ENCODE measurements at regions not wholly inside any gene's neighbourhood (a gene's known extent, or its start where the extent isn't known, plus 50 kb on each side); places are given as distances from the start of the nearest gene placed in this dataset.

DNA sequence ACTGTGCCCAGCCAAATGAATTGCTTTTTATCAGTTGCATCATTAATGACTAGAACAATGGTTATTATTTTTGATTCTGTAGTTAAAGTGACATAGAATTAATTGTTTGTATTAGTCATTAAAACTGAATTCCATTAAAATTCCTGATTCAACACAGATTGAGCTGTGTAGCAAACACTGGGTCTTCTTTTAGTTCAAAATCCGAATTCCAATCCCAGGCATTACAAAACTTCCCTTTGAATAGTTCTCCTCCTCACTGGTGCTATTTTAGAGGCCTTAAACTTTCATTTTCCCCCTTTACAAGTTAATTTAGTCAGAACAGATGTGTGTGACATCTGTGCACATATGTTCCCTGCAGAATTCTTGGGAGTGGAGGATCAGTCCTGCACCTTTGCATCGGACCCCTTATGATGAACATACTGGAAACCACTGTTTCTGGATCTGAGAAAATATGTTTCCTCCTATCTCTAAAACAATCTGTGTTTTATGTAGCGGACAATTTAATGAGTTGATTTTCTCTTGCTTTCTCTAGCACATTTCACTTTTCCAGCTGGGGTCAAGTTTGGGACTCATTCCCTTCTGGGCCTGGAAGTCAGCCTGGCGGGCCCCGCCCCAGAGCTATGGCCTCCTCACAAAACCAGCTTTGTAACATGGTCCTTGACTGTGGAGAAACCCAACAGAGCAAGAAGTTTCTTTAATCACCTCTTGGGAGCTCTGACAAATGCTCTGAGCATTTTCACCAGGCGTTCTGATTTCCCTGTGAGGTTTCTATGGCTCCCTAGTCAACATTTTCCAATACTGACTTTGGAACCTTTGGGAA lies 87.9 kb upstream of the MAMDC2 start:
- H3K27ac ChIP-seq: no peak overlapping the region
- H3K27me3 ChIP-seq: 0 out of 2 replicates have a peak, but pooled peaks cover 2% of the 10 kb centered on the region
- no peaks in the 10 kb centered on the region for H3K36me3 ChIP-seq
- no peak overlapping the region for H3K4me3 ChIP-seq
- DNase-seq: no peak
- peaks cover 5% of the 10 kb centered on the region for H3K4me1 ChIP-seq
- no peaks in the 10 kb centered on the region for H3K9me3 ChIP-seq (replicated peaks)

DNA sequence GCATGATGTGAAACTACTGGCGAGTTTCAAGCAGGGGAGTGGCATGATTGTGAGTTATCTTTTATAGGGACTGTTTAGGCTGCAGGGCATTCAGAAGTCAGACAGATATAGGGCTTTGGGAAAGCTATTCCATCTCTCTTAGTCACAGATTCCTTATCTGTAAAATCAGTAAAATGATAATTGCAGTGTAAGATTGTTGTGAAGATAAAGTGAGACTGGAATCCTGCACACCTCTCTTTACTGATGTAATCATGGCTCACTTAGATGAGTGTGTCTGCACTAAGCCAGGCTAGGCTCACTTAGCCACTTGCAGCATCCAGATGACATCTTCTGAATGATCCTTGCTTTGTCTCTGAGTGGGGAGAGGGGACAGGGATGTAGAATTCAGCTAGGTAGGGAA lies 81.8 kb upstream of the MAMDC2 start:
- DNase-seq: no peak

DNA sequence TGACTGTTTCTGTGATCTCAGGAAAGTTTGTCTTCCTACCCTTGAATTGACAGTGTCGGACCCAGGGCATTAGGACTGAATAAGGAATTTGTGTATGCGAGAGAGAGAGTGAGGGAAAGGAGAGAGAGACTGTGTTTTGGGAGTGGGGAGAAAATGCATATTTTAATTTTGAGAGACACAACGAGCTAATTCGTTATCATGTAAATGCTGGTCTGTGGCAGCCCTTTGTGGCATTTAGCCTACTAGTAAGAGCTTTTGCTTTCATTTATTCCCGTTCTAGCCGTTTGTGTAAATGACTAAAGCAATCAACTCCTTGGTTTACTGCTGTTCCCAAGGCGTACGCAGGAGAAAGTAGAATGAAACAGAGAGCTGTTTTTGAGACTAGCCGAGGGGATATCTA lies 79.8 kb upstream of the MAMDC2 start:
- no peak for DNase-seq
- Histone ChIP-seq H3K27me3 (peaks cover 3% of the 10 kb centered on the region; the same call in 1 of the 2 replicates), H3K9me3 (replicated peaks) (no peaks in the 10 kb centered on the region; the same call in 1 of the 2 replicates), H3K4me3 (no peak overlapping the region), H3K4me1 (no peaks in the 10 kb centered on the region), H3K27ac (no peak overlapping the region), H3K36me3 (no peaks in the 10 kb centered on the region)

More for the DNA sequence above, 81.8 kb upstream of the MAMDC2 start:
- peaks cover 3% of the 10 kb centered on the region; the same call in 1 of the 2 replicates for H3K27me3 ChIP-seq
- H3K4me3 ChIP-seq: no peak overlapping the region
- no peaks in the 10 kb centered on the region for H3K36me3 ChIP-seq
- H3K9me3 ChIP-seq (replicated peaks): no peaks in the 10 kb centered on the region; the same call in 1 of the 2 replicates
- no peak overlapping the region for H3K27ac ChIP-seq
- H3K4me1 ChIP-seq: no peaks in the 10 kb centered on the region

DNA sequence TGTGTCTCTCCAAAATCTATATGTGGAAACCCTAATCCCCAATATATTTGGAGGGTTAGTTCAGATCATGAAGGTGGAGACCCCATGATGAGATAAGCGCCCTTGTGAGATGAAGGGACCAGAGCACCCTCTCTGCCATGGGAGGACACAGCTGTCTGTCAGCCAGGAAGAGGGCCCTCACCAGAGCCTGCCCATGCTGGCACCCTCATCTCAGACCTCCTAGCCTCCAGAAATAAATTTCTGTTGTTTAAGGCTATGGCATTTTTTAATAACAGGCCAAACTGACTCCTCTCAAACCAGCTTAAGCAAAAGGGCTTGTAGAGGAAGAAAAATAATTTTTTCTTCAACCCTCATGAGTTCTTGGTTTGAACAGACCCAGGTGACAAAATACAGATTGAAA lies 79.2 kb upstream of the MAMDC2 start:
- Histone ChIP-seq H3K36me3 (no peaks in the 10 kb centered on the region), H3K4me1 (no peaks in the 10 kb centered on the region), H3K27me3 (peaks cover 3% of the 10 kb centered on the region; the same call in 1 of the 2 replicates), H3K27ac (no peak overlapping the region), H3K9me3 (replicated peaks) (no peaks in the 10 kb centered on the region; the same call in 1 of the 2 replicates), H3K4me3 (no peak overlapping the region)
- DNase-seq: no peak

DNA sequence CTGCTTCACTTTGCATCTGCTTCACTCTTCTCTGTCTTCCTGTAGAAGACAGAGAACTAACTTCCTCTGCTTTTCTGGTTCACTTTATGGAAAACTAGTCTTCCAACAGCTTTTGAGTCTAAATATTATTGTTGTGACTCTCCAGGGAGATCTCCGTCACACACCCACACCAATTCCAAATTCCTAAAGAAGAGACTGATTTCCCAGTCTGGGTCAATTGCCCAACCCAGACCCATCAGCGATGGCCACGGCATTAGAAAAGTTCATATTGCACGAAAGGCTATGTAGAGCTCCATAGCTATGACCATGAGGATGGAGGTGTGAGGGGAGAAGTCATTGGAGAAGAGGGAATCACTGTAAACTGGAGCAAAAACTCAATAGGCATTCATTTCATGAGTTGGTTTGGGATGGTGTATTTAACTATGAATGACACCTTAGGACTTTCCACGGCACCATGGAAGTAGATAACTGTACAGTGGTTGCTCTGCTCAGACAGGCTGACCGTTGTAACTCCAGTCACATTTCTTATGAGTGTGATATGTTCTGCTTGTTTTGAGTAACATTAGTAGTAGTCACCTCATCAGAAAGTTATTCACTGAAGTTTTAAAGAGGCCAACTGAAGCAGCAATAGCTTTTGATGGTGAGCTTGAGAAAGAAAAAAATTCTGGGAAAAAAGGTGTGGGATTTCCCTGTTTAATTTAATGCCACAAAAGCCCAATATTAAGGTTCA lies 78.1 kb upstream of the MAMDC2 start:
- Histone ChIP-seq H3K36me3 (no peaks in the 10 kb centered on the region), H3K9me3 (replicated peaks) (no peaks in the 10 kb centered on the region; the same call in 1 of the 2 replicates), H3K4me3 (no peak overlapping the region), H3K27ac (no peak overlapping the region), H3K4me1 (no peaks in the 10 kb centered on the region), H3K27me3 (peaks cover 3% of the 10 kb centered on the region; the same call in 1 of the 2 replicates)
- DNase-seq: no peak

DNA sequence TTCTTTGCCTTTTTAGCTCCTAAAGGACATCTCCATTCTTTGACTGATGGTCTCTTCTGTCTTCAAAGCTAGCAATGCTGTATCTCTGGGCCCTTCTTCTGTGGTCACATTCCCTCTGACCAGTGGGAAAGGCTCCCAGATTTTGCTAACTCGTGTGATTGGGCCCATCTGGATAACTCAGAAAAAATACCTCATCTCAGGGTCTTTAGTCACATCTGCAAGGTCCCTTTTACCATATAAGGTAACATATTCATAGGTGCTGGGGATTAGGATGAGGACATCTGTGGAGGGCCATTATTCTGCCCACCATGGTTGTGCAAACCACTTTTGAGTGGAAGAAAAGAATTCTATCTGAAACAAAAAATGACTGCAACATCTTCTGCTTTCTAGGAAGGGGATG lies 76.3 kb upstream of the MAMDC2 start:
- no peak overlapping the region for H3K27ac ChIP-seq
- H3K36me3 ChIP-seq: no peaks in the 10 kb centered on the region
- H3K4me1 ChIP-seq: no peaks in the 10 kb centered on the region
- H3K4me3 ChIP-seq: no peak overlapping the region
- DNase-seq: no peak
- H3K27me3 ChIP-seq: peaks cover 3% of the 10 kb centered on the region; the same call in 1 of the 2 replicates
- H3K9me3 ChIP-seq (replicated peaks): no peaks in the 10 kb centered on the region; the same call in 1 of the 2 replicates

DNA sequence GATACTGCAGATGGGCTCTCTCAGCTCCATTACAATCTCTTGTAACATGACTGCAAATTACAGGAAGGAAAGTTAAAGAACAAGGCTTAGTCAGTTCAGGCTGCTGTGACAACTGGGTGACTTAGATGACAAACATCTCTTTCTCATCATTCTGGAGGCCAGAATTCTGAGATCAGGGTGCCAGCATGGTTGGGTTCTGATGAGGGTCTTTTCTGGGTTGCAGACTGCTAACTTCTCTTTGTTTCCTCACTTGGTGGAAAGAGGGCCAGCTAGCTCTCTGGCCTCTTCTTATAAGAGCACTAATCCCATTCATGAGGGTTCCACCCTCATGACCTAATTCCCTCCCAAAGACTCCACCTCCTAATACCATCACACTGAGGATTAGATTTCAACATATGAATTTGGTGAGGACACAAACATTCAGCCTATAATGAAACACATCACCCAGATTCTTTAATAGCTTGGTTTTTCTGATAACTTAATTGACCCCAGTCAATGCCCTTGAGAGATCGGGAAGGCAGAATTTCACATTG lies 73.6 kb upstream of the MAMDC2 start:
- peak in 1 of 2 experiments; percentile 24 for DNase-seq
- Histone ChIP-seq H3K4me1 (peaks cover 2% of the 10 kb centered on the region; the same call in 1 of the 2 replicates), H3K27ac (no peak overlapping the region), H3K4me3 (no peak overlapping the region), H3K27me3 (peaks cover 3% of the 10 kb centered on the region; the same call in 1 of the 2 replicates), H3K36me3 (no peaks in the 10 kb centered on the region), H3K9me3 (replicated peaks) (no peaks in the 10 kb centered on the region; the same call in 1 of the 2 replicates)

DNA sequence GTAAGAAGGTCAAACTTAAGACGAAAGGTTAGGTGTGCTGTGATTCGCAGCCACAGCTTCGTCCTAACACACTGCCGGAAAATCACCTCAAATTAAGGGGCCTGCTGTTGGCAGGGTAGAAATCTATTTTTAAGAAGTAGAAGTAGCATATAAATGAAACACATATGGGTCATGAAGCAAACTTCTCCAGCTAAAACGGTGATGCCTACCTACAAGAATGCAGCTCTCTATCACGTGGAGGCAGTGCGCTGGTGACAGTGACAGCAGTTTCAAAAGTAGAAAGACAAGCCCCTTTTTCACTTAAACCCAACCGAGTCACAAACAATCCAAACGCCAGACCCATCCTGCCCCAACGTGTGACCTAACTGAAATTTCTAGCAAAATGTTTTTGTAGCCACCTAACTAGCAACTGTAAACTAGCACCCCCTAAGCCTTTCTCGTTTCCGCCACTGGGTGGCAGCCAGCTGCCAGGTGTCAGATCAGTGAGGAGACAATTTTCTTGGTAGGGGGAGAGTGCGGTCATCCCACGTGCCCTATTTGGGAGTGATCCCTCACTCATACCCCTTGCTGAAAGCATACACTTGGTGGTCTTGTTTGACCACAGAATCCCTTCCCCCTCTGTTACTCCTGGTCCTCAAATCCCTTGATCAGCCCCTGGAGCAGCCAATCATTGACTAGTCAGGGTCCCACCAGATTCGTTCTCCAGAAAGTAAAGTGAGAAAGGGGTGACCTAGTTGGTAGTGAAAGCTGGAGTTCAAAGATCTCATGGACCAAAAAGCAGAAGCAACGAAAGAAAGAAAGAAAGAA lies 71.8 kb upstream of the MAMDC2 start:
- Histone ChIP-seq H3K36me3 (no peaks in the 10 kb centered on the region), H3K4me3 (no peak overlapping the region), H3K27ac (no peak overlapping the region), H3K9me3 (replicated peaks) (no peaks in the 10 kb centered on the region), H3K27me3 (no peaks in the 10 kb centered on the region), H3K4me1 (peaks cover 15% of the 10 kb centered on the region)
- peak; percentile 71 to 79 for DNase-seq

DNA sequence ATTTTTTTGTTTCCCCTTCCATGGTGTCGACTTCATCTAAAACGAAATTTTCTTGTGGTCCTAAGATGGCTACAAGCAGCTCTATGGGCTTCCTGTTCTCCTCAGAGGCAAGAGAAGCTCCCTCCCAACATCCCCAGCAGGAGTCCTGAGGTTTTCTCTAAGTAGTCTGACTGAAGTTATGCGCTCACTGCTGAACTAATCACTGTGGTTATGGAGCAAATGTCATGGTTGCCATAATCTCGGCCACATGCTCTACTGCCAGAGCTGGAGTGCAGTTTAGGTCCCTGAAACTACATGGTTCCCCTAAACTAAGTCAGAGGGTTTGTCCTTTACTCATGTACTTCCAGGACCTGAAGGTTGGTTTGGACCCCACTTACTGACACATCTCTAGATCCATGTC lies 68.0 kb upstream of the MAMDC2 start:
- DNase-seq: peak; percentile 65 to 78
- Histone ChIP-seq H3K4me1 (peaks cover 24% of the 10 kb centered on the region), H3K9me3 (replicated peaks) (no peaks in the 10 kb centered on the region), H3K36me3 (no peaks in the 10 kb centered on the region), H3K27me3 (no peaks in the 10 kb centered on the region), H3K4me3 (no peak overlapping the region), H3K27ac (peak overlapping the region; percentile 94)

DNA sequence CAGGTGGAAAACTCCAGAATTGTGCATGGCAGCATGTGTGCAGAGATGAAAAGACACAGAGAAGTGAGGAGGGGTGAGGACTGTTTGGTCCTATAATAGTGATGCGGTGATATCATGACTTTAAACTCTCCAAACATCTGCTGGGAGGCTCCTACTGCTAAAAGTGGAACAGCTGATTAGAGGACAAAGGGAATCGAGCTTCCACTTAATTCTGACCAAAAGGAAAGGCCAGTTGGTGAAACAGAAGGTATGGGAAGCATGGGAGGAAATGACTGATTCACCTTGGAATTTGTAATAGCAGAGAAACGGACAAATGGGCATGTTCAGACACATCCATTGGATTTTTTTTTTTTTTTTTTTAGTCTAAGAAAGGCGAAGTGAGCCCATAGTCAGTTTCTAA lies 67.5 kb upstream of the MAMDC2 start:
- Histone ChIP-seq H3K27me3 (no peaks in the 10 kb centered on the region), H3K27ac (peak overlapping the region; percentile 94), H3K4me3 (no peak overlapping the region), H3K36me3 (no peaks in the 10 kb centered on the region), H3K4me1 (peaks cover 28% of the 10 kb centered on the region), H3K9me3 (replicated peaks) (no peaks in the 10 kb centered on the region)
- DNase-seq: peak; percentile 67 to 85

DNA sequence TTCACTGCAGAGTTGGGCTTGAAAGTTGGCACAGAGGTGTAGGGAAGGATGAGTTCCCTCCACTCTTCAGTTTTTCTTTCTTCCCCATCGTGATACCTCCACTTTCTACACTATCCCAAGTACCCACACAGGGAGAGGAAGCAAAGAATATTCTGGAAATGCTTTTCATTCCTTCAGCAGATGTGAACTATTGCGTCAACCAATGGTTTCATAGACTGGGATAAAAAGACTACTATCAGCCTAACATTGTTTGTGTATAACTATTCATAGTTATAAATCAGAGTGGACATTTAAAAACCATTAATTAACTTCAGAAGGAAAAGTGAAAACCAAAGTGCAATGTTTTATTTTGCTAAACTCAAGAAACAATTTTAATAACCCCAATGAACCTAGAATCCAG lies 63.6 kb upstream of the MAMDC2 start:
- no peaks in the 10 kb centered on the region for H3K9me3 ChIP-seq (replicated peaks)
- no peak for DNase-seq
- H3K27me3 ChIP-seq: no peaks in the 10 kb centered on the region
- peaks cover 41% of the 10 kb centered on the region for H3K4me1 ChIP-seq
- H3K36me3 ChIP-seq: no peaks in the 10 kb centered on the region
- no peak overlapping the region for H3K27ac ChIP-seq
- no peak overlapping the region for H3K4me3 ChIP-seq

DNA sequence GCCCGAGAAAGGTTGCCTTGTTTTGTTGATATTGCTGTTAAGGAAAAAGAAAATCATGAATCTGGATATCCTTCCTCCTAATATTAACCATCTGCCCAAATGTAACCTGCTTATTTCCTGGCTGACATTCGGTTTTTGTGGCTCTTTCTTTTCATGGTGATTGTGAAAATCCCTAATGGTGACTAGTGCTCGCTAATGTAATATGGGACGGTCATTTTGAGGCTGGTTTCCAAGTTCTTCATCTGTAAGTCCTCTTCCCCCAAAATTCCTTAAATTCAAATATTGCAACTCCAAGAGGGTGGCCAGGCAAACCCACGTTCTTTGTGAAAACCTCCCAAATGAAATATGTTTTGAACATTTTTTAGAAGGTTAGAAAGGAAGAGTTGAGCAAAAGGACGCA lies 63.1 kb upstream of the MAMDC2 start:
- Histone ChIP-seq H3K27me3 (no peaks in the 10 kb centered on the region), H3K4me3 (no peak overlapping the region), H3K4me1 (peaks cover 36% of the 10 kb centered on the region), H3K36me3 (no peaks in the 10 kb centered on the region), H3K27ac (no peak overlapping the region; the same call in 1 of the 2 replicates), H3K9me3 (replicated peaks) (no peaks in the 10 kb centered on the region)
- DNase-seq: no peak

DNA sequence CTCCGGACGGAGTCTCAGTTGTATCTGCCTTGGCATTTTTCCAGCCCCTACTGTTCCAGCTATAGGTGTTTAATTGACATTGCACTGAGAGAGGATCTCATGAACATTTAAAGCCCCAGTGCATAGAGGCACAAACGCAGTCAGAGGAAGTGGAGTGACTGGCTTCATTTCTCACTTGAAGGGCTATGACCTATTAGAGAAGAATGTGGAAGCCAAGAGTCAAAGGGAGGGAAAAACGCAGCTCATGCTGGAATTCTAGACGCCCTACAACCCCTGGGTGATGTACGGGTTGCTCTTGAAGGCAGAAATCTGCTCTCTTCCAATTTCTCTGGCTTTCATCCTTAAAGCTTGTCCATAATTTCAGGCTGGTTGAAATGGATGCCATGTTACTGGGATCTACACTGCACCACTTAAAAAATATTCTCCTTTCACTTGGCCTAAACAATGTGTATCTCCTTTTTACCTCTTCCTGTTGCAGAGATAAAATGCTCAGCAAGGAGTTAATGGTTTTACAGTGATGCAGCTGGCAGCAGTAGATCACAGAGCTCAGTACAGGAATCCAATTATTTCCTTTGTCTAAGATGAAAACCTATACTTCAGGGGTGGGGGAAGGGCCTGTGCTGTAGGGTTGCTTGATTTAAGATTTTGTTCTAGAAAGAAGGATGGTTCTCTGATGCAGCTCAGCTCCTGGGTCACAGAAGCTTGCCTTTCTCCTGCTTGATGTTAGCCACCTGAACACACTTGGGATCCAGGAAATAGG lies 61.8 kb upstream of the MAMDC2 start:
- DNase-seq: peak; percentile 20 to 47
- H3K36me3 ChIP-seq: no peaks in the 10 kb centered on the region
- peaks cover 28% of the 10 kb centered on the region for H3K4me1 ChIP-seq
- H3K27me3 ChIP-seq: no peaks in the 10 kb centered on the region
- no peaks in the 10 kb centered on the region for H3K9me3 ChIP-seq (replicated peaks)
- no peak overlapping the region for H3K4me3 ChIP-seq
- peak overlapping the region; percentile 52 for H3K27ac ChIP-seq

DNA sequence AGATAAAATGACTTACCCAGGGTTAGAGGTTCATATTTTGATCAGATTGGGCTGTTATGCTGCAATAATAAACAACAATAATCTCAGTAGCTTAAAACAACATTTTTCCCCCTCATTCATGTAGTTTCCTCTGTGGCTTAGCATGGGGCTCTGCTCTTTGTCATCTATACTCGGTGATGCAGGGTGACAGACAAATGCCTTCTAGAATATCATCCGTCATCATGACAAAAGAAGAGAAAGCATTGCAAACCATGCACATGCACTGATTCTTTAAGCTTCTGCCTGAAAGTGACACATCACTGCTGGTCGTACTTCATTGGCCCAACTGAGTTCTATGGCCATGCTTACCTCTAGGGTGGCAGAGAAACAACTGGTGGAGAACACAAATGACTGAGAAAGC lies 58.8 kb upstream of the MAMDC2 start:
- H3K36me3 ChIP-seq: no peaks in the 10 kb centered on the region
- H3K27me3 ChIP-seq: no peaks in the 10 kb centered on the region
- no peak for DNase-seq

More for the DNA sequence above, 58.8 kb upstream of the MAMDC2 start:
- no peaks in the 10 kb centered on the region for H3K9me3 ChIP-seq (replicated peaks)
- H3K4me1 ChIP-seq: peaks cover 23% of the 10 kb centered on the region
- H3K4me3 ChIP-seq: no peak overlapping the region
- no peak overlapping the region for H3K27ac ChIP-seq
